ENCODE measurements at regions not wholly inside any gene's neighbourhood (a gene's known extent, or its start where the extent isn't known, plus 50 kb on each side); places are given as distances from the start of the nearest gene placed in this dataset.

- no peak for DNase-seq (ENCODE audit: low read depth)
Observed at GRCh38 chr9:80156756-80157472, 585.1 kb downstream of the TLE4 start.

- no peak for DNase-seq (ENCODE audit: low read depth)
Observed at GRCh38 chr9:80156262-80156661, 584.5 kb downstream of the TLE4 start.

DNA sequence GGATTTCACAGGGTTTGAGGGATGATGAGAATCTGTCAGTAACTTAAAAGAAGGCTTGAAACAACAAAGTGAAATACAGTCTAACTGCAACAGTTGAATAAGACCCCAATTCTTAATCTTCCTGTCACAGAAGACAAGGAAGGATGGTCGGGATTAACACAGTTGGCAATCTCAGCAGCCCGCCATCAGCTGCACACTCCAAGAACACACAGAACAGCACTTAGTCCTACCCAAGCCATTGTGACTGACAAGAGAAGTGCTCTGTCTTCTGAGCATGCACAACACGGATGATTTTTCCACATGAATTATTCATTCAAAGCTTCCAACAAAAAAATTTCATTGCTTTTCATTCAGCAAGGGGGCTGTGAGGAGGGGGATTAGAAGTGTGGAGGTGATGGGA is 576.1 kb downstream of the TLE4 start:
- no peak for DNase-seq (ENCODE audit: low read depth)

DNA sequence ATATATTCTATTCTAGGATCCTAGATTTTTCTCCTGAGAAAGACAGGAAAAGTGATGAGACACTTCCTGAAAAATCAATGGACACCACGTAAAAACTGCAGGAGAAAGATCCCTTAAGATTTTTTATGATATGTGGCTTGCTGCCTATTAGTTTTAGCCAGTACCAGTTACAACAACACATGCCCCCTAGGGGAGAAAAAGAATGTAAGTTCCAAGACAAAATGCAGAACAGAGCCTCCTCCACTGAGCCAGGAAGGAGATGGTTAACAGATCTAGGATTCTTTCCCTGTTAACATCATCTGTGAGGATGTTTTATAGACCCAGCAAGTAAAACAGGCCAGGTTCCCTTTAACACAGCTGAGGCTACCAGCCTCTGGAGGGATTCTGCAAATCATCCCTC is 574.7 kb downstream of the TLE4 start:
- no peak for DNase-seq (ENCODE audit: low read depth)

DNA sequence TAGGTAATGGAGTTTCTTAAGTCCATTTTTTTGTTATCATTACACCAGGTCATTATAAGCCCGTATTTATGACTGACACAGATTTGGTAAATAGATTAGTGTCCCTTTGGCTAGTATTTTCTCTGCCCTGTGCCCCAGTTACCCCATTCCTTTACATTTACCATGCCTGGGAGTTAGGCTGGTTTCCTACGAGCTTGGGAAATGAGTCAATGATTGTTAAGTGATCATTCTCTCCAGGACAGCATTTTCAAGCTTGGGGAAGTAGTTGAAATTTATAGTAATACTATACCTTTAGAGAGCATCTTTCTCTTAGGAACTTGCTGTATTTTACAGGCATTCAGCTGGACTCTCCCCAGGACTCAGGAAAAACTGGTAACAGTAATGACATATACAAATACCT is 573.1 kb downstream of the TLE4 start:
- DNase-seq (ENCODE audit: low read depth), result no peak

DNA sequence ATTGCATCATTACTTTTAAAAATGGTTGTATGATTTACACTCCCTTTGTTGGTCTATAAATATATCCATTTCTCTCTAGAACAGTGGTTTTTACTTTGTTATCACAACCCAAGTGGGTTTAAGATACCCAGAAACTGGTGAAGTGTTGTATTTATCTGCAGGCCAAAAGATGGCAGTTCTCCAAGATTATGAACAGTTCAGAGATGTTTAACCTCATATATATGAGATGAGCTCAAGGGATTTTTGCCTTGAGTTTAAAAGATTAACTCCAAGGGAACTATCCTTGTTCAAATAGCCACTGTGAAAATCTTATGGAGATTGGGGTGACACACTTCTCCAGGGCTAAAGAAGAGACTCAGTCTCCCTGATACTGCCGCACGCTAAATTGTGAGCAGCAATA is 572.6 kb downstream of the TLE4 start:
- no peak for DNase-seq (ENCODE audit: low read depth)

GRCh38 chr9:80143899-80144298 is 572.1 kb downstream of the TLE4 start:
- DNase-seq (ENCODE audit: low read depth), result no peak

- DNase-seq (ENCODE audit: low read depth), result no peak
Observed at GRCh38 chr9:80134487-80134886, 562.7 kb downstream of the TLE4 start.

DNA sequence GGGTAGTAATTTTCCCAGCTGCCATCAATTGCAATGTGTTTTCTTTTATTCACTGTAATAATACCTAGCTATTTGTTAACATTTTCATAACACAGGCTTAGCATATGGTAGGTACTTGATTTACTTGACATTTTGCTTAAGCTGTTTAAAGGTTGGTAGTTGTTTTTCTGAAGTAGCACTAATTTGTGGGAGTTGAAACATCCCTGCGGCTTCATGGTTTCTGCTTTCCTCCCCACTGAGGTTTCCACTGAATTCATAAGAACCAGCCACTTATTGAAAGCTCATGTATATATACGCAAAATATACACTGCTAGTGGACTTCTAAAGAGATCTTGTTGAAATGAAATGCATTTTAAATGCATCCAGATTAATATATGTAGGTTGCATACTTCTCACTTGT is 559.9 kb downstream of the TLE4 start:
- DNase-seq (ENCODE audit: low read depth), result no peak

- DNase-seq (ENCODE audit: low read depth), result no peak
Observed at GRCh38 chr9:80127920-80128319, 556.2 kb downstream of the TLE4 start.

GRCh38 chr9:80125731-80126264 is 554.0 kb downstream of the TLE4 start:
- DNase-seq (ENCODE audit: low read depth), result no peak

DNA sequence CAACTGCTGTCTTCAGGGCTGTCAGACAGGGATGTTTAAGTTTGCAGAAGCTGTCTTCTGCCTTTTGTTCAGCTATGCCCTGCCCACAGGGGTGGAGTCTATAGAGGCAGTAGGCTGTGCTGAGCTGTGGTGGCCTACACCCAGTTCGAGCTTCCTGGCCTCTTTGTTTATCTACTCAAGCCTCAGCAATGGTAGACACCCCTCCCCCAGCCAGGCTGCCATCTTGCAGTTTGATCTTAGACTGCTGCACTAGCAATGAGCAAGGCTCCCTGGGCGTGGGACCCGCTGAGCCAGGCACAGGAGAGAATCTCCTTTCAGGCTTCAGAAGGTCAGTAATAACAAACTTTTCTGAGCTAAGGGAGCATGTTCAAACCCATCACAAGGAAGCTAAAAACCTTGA is 545.3 kb downstream of the TLE4 start:
- DNase-seq (ENCODE audit: low read depth), result no peak

DNA sequence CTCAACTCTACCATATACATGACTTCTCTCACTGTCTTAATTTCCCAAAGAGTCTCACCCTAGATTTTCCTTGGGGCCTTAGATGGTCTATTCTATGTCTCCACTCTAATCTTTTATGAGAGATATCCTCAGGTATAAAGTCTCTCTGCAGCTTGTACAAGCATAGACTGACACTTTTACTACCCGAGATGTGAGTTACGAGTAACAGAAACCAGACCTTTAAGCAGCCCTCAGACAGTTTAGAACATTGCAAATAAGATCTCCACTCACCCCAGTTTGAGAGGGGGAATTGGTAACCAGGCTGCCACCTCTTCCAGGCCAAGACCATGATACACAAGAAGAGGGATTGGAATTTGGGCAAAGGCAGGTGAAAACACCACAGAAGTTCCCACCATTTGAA is 542.5 kb downstream of the TLE4 start:
- no peak for DNase-seq (ENCODE audit: low read depth)

DNA sequence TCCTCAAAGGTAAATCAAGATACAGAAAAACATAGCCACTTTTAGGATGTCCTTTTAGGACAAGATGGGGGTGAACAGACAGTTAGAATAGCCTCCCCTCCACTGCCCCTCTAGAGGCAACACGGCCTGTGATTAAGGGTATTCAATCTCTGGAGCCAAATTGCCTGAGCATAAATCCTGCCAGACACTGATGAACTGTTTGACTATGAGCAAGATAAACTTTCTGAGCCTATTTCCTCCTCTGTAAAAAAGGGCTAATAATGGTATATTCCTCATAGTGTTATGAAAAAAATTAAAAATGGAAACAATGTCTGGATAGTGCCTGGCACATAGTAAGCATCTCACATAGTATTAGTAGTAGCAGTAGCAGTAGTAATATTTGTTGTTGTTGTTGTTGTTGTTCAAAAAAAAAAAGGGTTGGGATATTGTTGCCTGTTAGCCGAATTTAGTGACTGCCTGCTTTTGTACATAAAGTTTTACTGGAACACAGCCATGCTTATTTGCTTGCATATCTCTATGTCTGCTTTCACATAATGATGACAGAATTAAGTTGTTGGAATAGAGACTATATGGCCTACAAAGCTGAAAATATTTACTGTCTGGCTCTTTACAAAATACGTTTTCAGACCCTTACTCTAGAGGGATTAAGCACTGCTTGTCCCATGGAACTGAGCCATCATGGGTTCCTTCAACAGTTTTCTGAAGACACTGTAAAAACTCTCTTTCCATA is 536.3 kb downstream of the TLE4 start:
- DNase-seq (ENCODE audit: low read depth), result no peak

DNA sequence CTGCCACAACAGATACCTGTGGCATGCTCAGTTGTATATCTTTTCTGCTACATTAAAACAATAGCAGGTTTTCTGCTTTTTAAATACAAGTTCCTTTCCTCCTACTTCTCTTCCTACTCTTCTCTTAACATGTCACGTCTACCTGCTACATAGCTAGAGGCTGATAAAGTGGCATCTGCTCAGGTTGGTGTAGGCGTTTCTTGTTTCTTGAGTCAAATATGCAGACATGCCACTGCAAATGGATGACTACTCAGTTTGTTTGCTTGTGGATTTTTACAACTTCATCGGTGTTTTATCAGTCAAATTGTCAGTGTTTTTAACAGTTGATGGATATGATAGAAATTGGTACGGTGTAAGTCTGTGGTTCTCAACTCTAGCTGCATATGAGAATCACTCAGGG is 525.7 kb downstream of the TLE4 start:
- no peak for DNase-seq (ENCODE audit: low read depth)

DNA sequence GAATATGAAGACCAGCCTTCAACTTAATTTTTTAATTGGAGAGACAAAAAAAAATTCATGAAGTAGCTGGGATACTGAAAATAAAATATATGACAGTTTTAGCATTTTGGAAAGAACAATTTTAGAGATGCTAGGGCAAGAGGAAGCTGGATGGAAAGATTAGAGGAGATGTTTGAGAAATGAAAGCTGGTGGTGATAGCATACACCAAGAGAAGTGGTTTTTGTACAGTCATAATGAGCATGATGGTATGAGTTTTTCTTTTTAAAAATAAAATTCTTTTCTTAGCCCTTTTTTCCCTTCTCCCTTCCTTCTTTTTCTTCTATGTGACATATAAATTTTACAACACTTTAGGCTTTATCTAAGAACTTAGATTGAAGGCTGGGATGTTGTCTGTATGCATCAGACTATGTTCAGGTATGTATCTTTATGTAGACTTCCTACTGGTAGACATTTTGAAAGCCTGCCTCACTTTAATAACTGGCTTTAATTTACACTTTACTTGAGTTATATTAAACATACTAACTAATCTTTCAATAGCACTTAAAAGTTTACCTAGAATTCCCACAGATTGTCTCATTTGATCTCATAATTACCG is 522.5 kb downstream of the TLE4 start:
- no peak for DNase-seq (ENCODE audit: low read depth)

GRCh38 chr9:80093695-80094094 is 521.9 kb downstream of the TLE4 start:
- DNase-seq (ENCODE audit: low read depth), result no peak

DNA sequence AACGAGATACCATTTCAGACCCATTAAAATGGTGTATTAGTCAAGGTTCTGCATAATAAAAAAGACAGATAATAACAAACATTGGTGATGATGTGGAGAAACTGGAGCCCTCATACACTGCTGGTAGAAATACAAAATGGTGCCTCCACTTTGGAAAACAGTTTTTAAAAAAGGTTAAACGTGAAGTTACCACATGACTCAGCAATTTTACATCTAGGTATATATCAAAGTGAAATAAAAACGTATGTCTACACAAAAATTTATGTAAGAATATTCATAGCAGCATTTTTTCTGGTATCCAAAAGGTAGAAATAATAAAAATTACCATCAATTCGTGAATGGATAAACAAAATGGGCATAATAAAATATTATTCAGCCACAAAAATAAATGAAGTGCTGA is 519.8 kb downstream of the TLE4 start:
- no peak for DNase-seq (ENCODE audit: low read depth)

DNA sequence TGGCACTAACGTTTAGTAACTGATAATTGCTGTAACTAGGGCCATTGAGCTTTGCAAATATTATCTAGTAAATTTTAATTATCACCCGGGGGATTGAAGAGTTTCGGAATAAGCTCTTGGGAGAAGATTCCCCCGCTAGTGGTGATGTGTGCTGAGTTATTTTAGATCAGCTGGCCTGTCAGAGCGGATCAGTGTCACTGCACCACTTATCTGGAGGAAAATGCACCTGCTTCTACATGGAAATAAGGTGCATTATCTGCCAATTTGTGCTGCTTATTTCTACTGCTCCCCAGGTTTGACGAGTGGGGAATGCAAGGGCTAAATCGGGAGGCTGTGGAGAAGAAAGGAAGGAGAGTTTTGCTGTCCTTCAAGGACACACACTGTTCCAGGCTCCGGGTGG is 518.6 kb downstream of the TLE4 start:
- DNase-seq (ENCODE audit: low read depth), result no peak

DNA sequence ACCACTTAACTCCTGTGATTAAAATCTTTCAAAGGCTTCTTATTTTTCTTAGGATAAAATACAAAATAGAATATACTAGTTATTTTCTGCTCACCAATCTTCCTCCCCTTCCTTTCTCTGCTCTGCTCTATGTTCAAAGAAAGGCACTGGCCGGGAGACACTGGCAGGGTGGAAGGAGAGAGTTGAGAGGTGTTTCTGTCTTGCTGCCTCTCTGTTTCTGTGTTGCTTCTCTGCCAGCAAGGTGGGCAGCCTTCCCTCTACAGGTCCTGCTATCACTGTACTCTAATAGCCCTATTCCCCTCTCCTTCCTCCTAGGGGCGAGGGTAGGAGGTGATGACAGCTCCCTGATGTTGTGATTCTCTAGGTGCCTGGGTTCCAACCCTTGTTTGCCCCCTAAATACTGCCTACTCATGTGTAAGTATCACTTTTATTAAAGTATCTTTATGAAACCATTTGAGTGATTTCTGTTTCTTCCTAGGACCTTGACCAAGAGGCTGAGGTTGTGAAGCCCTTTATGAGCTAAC is 515.1 kb downstream of the TLE4 start:
- DNase-seq (ENCODE audit: low read depth), result no peak

DNA sequence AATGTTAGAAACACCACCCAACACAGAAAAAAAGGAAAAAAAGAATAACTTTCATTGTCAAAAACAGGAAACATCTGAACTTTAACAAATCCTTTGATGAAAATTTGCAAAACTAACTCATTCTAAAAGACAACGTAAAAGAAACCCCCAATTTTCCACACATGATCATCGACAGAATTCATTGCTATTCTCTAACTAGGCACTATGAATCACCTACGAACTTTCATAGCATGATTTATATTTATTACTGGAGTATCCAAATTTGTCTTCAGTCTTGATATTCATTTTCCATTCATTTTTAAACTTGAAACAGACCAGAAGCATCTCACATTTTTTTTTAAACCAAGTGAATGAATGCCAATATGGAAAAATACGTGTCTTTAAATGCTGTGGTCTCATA is 514.6 kb downstream of the TLE4 start:
- no peak for DNase-seq (ENCODE audit: low read depth)

DNA sequence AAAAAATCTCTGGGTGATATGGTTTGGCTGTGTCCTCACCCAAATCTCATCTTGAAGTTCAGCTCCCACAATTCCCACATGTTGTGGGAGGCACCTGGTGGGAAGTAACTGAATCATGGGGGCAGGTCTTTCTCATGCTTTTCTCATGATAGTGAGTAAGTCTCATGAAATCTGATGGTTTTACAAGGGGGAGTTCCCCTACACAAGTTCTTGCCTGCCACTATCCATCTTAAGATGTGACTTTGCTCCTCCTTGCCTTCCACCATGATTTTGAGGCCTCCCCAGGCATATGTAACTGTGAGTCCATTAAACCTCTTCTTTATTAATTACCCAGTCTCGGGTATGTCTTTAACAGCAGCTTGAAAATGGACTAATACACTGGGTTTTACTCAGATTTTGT is 513.9 kb downstream of the TLE4 start:
- DNase-seq (ENCODE audit: low read depth), result no peak

- DNase-seq (ENCODE audit: low read depth), result no peak
Observed at GRCh38 chr9:80082213-80082612, 510.4 kb downstream of the TLE4 start.

Data from forelimb muscle (tissue), 1 donor.